ENCODE measurements at regions not wholly inside any gene's neighbourhood (a gene's known extent, or its start where the extent isn't known, plus 50 kb on each side); places are given as distances from the start of the nearest gene placed in this dataset.
"Not testable (repeated sequence)": the region's sequence is repeated elsewhere in the genome, so short reads cannot be mapped to it uniquely, and the experiment has no call there.

DNA sequence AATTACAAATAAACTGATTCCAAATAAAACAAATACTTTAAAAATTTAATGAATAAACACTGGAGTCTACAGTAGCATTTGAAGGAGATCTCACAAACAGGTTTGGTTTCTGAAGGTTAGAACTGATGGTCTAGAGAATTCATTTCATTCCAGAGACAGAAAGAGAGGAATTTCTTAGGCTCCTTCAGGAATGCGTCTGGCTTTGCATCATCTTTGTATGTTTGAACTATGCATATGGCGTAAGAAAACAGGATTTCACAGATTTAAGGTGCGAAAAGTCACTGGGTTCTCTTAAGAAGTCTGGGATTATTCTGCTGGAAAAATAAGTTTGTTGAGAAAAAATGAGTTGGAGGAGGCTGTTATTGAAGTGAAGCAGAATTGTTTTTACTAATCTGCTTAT, 139.9 kb upstream of the DUSP22 start:
- TF ChIP-seq, protein P1, sequence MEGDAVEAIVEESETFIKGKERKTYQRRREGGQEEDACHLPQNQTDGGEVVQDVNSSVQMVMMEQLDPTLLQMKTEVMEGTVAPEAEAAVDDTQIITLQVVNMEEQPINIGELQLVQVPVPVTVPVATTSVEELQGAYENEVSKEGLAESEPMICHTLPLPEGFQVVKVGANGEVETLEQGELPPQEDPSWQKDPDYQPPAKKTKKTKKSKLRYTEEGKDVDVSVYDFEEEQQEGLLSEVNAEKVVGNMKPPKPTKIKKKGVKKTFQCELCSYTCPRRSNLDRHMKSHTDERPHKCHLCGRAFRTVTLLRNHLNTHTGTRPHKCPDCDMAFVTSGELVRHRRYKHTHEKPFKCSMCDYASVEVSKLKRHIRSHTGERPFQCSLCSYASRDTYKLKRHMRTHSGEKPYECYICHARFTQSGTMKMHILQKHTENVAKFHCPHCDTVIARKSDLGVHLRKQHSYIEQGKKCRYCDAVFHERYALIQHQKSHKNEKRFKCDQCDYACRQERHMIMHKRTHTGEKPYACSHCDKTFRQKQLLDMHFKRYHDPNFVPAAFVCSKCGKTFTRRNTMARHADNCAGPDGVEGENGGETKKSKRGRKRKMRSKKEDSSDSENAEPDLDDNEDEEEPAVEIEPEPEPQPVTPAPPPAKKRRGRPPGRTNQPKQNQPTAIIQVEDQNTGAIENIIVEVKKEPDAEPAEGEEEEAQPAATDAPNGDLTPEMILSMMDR (IDR thresholded peaks at IDR 0.05; ENCODE audit: insufficient read depth, low read length): not testable (repeated sequence)
- TF ChIP-seq POLR2AphosphoS5 (IDR thresholded peaks at IDR 0.05; ENCODE audit: low read depth); SPI1 (IDR thresholded peaks at IDR 0.05; ENCODE audit: borderline replicate concordance, low read depth): not testable (repeated sequence)
